GM21576 (cell line): ENCODE measurements at regions not wholly inside any gene's neighbourhood (a gene's known extent, or its start where the extent isn't known, plus 50 kb on each side); places are given as distances from the start of the nearest gene placed in this dataset.

Source experiments
- ATAC-seq: cut with Tn5 transposase; IDR thresholded peaks from one replicate; pipeline ENCODE4 v1.9.1; 2021; ENCODE audit warnings: mild to moderate bottlenecking, moderate library complexity; ENCODE audit not compliant: unreplicated experiment

GRCh38 chr2:19045151-19045550, 313.3 kb downstream of the OSR1 start:
- ATAC-seq: no peak

GRCh38 chr2:19043893-19044292, 314.5 kb downstream of the OSR1 start:
- ATAC-seq: no peak

GRCh38 chr2:19041434-19042041, 316.9 kb downstream of the OSR1 start:
- ATAC-seq: no peak

- no peak for ATAC-seq
Measured at GRCh38 chr2:19038071-19039015, 320.1 kb downstream of the OSR1 start.

GRCh38 chr2:19036091-19036490, 322.3 kb downstream of the OSR1 start:
- no peak for ATAC-seq

- no peak for ATAC-seq
Measured at GRCh38 chr2:19035238-19035637, 323.2 kb downstream of the OSR1 start.

- ATAC-seq: no peak
Measured at GRCh38 chr2:19033240-19033639, 325.2 kb downstream of the OSR1 start.

- ATAC-seq: no peak
Measured at GRCh38 chr2:19031642-19032041, 326.8 kb downstream of the OSR1 start.

- no peak for ATAC-seq
Measured at GRCh38 chr2:19029655-19030054, 328.8 kb downstream of the OSR1 start.

- no peak for ATAC-seq
Measured at GRCh38 chr2:19028587-19029375, 329.6 kb downstream of the OSR1 start.

GRCh38 chr2:19027626-19028025, 330.8 kb downstream of the OSR1 start:
- no peak for ATAC-seq

- no peak for ATAC-seq
Measured at GRCh38 chr2:19026261-19026660, 332.2 kb downstream of the OSR1 start.

- ATAC-seq: no peak
Measured at GRCh38 chr2:19022334-19022733, 336.1 kb downstream of the OSR1 start.

GRCh38 chr2:19021721-19022120, 336.7 kb downstream of the OSR1 start:
- ATAC-seq: no peak

- ATAC-seq: no peak
Measured at GRCh38 chr2:19021100-19021476, 337.3 kb downstream of the OSR1 start.

- ATAC-seq: no peak
Measured at GRCh38 chr2:19020144-19021099, 338.0 kb downstream of the OSR1 start.

GRCh38 chr2:19009510-19009909, 348.9 kb downstream of the OSR1 start:
- ATAC-seq: no peak

- no peak for ATAC-seq
Measured at GRCh38 chr2:19003554-19003953, 354.9 kb downstream of the OSR1 start.

GRCh38 chr2:19000776-19001175, 357.6 kb downstream of the OSR1 start:
- ATAC-seq: no peak

GRCh38 chr2:18999198-18999597, 359.2 kb downstream of the OSR1 start:
- ATAC-seq: no peak
